COLO829 (cell line): ENCODE measurements at regions not wholly inside any gene's neighbourhood (a gene's known extent, or its start where the extent isn't known, plus 50 kb on each side); places are given as distances from the start of the nearest gene placed in this dataset.
"Not testable (repeated sequence)": the region's sequence is repeated elsewhere in the genome, so short reads cannot be mapped to it uniquely, and the experiment has no call there.

Experiments
- DNase-seq: peaks from one replicate; pipeline ENCODE4 v3.0.0; 2012; ENCODE audit warnings: low spot score

DNA sequence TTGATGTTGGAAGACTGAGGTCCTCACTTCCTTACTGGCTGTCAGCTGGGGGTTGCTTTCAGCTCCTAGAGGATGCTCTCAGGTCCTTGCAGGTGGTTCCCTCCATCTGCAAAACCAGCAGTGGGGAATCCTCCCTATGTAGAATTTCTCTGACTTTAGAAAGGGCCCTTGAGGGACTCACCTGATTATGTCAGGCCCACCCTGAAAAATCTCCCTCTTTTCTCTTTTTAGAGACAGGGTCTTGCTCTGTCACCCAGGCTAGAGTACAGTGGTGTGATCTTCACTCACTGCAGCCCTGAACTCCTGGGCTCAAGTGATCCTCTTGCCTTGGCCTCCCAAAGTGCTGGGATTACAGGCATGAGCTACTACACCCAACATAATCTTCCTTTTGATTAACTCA lies 102.9 kb upstream of the MCHR2 start:
- no peak for DNase-seq

DNA sequence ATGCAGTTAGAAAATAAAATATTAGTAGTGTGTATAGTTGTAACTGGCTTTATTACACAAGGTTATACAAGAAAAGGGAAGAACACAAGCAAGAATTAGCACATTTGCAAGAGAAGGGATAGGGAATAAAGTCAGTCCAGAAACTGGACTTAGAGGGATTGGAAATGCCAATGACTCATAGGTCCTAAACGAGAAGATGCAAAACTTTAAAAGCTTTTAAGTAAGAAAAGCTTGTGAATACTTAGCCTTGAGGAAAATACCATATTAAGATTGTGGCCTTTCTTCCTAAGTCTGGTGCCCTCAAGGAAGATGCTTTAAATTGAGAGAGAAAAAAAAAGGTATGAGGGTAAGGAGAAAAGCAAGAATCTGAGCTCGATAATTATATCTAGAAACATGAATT lies 102.3 kb upstream of the MCHR2 start:
- DNase-seq, result no peak

DNA sequence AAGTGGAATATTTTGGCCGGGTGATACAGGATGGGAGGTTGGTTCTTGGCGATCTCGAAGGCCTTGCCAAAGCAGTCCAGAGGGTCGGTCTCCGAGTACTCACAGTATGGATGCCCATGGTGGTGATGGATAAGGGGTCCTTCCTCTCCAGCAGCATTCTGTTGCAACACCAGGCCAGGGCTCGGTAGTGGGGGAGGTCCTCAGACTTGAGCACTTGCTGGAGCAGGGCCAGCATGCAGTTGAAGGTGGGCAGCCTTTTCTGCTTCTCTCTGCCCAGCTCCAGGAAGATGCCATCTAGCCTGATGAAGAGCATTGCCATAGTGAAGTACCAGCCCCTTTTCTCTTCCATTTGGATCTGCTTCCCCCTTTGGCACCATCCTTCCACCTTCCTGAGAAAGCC lies 99.4 kb upstream of the MCHR2 start:
- no peak for DNase-seq

DNA sequence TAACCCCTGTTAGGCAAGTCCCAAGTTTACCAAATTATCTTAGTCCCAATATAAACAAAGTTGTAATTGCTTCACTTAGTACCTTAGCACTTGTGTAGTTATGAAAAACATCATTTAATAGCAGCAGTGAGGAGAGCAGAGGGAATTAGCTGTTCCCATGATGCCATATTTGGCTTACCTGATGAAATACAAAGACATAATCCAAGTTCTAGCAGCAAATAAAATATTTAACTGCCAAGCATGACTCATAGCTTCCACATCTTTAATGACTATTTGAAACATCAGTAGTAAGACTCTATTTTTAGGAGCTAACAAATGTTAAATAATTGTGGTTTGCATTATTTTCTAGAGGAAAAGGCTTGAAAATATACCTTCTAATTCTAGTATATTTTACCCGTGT lies 94.0 kb upstream of the MCHR2 start:
- DNase-seq, result no peak

DNA sequence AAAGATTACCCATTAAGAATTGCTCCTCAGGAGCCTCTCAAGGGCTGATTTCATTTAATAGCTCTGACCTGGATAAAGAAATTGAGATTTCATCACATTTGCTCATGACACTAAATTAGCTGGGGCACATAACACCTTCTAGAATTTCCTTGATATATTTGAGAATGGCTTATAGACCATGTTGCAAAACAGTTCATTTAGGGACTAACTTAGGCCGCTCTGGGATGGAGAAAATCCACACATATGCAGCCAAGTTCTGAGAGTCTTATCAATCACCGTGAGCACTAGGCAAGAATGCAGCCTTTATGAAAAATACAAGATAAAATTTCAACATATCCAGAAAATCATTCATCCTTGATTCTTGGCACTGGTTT lies 91.0 kb upstream of the MCHR2 start:
- no peak for DNase-seq

DNA sequence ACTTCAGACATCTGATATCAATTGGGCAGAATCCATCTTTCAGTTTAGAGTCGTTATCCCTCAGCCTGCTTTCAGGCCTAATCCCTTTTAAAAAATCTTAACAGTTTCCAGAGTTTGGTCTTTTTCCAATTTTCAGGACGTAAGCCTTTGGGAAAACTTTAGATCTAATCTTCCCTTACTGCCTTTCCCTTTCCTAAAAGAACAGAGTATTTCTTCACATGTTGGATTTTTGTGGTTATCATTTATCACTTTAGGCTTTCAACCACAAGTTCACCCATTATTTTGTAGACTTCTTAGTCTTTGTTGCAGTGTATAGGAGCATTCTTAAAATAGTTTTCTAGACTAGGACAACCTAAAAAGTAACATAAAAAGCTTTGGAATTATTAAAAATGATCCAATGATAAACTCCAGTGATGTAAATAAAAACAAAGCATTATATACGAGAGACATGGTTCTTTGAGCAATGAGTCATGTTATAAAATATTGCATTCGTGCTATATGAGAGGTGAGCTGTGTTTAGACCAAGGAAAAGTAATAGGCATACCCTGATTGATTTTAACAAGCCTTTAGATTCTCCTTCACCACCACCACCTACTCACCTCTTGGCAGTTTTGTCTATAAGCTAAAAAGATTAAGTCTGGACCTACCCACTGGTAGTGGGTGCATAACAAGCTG lies 90.4 kb upstream of the MCHR2 start:
- no peak for DNase-seq

DNA sequence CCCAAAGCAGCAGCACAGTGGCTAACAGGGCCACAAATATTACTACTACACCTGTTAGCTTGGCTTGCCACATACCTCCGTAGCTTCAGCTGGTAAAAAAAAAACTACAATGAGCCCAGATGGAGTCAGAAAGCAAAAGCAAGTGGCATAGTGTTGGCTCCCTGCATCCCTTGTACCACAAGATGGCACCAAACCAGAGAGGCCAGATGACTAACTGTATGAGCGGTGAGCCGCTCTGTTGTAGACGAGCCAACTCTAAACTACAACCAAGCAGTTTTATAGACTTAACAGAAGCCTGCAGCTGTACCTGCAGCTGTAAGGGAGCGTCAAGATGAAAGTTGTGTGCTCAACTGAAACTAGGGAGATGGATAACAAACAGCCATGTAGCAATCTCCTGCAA lies 84.5 kb upstream of the MCHR2 start:
- no peak for DNase-seq

DNA sequence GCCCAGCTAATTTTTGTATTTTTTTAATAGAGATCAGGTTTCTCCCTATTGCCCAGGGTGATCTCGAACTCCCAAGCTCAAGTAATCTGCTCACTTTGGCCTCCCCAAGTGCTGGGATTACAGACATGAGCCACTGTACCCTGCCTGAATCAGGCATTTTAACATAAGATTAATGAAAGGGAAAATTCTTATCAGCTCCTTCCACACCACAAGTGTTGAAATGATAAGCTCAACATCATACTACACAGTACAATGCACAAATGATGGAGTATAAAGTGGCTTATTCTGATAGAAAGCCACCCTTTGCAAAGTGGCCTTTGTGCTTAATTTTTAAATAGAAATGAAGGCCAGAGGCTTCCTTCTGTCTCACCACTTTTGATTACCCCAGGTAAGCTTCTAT lies 71.3 kb upstream of the MCHR2 start:
- DNase-seq, result no peak

DNA sequence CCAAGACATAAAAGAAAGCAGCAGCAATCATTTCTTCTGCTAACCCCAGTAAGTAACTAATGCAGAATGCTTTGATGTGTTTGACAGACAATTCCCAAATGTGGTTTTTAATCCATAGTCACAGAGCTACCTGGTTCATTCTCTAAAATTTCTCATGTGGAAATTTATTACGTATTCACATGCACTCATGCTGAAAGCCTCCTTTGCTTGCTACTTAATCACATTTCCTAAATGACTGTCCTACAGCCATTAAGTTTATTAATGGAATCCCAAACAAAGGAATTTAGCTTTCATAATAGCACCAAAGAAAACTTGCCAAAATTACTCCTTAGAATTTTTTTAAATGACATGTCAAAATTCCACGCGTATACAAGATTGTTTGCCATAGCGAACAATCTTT lies 68.6 kb upstream of the MCHR2 start:
- no peak for DNase-seq

DNA sequence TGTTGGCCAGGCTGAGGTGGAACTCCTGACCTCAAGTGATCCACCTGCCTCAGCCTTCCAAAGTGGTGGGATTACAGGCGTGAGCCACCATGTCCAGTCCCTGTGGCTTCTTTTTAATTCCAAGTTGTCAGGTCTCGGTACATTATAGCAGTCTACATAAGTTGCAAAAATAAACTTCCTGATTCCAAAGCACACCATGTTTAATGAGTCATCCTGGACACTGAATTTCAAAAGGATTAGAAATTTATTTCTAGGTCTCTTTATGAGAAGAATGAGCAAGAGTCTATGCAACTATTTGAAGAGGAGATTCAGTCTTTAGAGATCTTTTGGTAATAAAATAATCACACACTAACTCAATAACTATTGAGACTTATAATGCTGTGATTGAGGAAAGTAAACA lies 63.9 kb upstream of the MCHR2 start:
- DNase-seq, result no peak

DNA sequence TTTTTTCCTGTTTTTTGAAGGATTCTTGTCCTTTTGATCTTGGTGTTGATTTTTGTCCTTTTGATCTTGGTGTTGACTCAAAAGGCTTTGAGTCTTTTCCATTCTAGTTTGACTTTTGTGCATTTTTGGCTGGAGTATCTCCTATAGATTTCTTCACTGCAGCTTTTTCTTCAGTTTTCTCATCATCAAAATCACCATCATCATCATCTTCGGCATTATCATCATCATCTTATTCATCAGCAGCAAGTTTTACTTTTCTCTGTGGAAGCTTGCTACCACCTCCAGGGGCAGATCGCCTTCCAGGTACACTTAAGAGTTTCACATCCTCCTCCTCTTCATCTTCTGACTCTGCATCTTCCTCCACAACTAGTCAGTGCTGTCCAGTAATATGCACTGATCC lies 56.5 kb upstream of the MCHR2 start:
- no peak for DNase-seq

DNA sequence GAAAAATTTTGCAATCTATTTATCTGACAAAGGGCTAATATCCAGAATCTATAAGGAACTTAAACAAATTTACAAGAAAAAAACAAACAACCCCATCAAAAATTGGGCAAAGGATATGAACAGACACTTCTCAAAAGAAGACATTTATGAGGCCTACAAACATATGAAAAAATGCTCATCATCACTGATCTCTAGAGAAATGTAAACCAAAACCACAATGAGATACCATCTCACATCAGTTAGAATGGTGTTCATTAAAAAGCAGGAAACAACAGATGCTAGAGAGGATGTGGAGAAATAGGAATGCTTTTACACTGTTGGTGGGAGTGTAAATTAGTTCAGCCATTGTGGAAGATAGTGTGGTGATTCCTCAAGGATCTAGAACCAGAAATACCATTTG lies 49.9 kb upstream of the MCHR2 start:
- not testable (repeated sequence) for DNase-seq
